DMS53 treated with DMSO at 0.1 percent for 48 hours (cell line): ENCODE measurements at regions not wholly inside any gene's neighbourhood (a gene's known extent, or its start where the extent isn't known, plus 50 kb on each side); places are given as distances from the start of the nearest gene placed in this dataset.
"Not testable (repeated sequence)": the region's sequence is repeated elsewhere in the genome, so short reads cannot be mapped to it uniquely, and the experiment has no call there.

ENCODE experiments used
- DNase-seq: peaks from one replicate; lab custom pipeline; 2025; ENCODE audit not compliant: unreplicated experiment; lab: John Stamatoyannopoulos, UW

- DNase-seq: no peak
Measured at GRCh38 chr1:91604632-91605031, 104.0 kb downstream of the CDC7 start.

- no peak for DNase-seq
Measured at GRCh38 chr1:91605566-91605965, 104.9 kb downstream of the CDC7 start.

DNA sequence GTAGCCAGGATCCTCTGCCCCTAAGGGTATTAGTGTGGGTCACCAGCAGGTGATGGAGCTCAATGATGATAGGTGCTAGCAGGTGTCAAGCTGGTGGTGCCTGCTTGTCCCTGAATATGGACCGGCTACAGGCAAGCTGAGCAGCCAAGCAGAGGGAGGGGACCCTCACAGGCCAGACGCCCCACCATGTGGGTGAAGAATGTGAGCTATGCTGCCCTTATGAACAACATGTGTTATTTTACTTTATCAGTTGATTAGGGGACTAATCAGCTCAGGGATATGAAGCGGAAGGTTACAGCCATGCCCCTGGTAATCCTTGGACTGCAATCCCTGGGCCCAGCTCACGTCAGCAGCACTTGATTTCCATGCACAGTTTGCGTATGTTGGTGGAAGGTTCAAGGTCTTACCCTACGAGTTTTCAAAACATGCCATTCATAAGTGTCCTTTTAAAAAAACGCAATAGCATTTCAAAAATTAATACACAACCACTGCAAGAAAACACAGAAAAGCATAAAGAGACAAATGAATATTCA lies 106.0 kb downstream of the CDC7 start:
- no peak for DNase-seq

DNA sequence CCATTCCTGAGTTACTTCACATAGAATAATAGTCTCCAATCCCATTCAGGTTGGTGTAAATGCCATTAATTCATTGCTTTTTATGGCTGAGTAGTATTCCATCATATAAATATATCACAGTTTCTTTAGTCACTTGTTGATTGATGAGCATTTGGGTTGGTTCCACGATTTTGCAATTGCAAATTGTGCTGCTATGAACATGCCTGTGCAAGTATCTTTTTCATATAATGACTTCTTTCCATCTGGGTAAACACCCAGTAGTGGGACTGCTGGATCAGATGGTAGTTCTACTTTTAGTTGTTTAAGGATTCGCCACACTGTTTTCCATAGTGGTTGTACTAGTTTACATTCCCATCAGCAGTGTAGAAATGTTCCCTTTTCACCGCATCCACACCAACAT lies 107.0 kb downstream of the CDC7 start:
- not testable (repeated sequence) for DNase-seq

DNA sequence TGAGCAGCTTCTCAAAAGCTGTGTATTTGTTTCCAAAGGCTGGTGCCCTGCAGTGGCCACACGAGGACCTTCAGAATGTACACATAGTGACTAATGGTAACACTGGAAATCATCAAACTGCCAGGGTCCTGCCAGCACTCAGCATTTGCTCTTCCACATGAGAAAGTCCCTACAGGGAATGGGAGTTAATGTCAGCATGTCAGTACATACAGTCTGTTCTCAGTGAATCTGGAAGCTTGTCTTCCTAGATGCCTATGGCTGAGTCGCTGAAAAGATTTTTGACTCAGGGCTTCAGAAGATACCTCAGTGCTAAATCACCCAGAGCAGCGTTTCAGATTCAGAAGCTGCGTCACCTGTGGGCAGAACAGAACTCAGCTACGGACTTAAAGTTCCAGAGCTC lies 108.2 kb downstream of the CDC7 start:
- no peak for DNase-seq

GRCh38 chr1:91609551-91609950 lies 108.9 kb downstream of the CDC7 start:
- DNase-seq: no peak

GRCh38 chr1:91610102-91610501 lies 109.5 kb downstream of the CDC7 start:
- DNase-seq: no peak

DNA sequence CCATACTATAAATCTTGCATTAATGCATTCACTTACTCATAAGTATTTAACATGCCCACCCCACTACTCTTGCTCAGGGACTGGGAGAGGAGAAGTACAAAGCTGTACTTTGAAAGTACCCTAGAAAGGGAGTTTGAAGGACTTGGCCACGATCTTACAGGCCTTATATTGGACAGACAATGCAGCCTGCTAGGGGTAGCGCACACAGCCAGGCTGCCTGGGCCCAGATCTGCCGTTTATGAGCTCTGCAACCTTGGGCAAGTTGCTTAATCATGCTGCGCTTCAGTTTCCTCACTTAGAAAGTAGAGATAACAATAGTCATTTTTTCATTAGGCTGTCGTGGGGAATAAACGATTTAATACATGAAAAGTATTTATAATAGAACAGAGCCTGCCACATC lies 110.1 kb downstream of the CDC7 start:
- no peak for DNase-seq

DNA sequence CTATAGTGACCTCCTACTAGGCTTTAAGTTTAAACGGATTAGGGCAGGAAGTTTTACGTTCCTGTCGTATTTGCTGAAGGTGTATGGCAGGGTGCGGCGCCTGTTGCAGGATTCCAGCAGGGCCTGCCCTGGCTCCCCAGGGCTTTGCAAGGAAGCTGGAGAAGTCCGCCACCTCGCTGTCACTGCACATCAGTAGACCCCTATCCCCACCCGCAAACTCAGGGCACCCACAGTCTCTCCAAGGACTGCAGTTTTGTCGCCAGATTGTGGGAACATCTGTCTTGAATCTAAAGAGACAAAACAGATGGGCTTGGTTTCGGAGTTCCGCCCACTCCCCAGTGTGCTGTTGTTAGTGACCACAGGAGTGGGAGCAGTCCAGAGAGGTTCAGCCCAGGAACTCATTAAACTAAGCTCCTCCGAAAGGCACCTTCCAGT lies 110.8 kb downstream of the CDC7 start:
- no peak for DNase-seq

DNA sequence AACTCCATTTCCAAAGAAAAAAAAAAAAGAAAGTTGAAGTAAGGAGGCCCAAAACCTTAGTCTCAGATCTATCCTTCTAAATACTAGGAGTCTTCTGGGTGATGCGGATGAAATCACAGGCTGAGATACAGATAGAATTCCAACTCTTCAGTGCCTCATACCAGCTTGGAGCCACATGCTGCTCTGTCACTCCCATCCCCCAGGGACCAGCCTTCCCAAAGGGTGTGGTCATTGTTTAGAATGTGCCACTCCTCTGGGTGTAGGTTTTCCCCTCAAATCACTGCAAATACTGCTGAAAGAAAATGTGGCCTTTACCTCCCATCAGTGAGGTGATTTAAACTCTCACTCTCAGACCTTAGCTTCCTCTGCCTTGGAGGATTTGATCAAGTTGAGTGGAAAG lies 112.9 kb downstream of the CDC7 start:
- DNase-seq: no peak

- DNase-seq: no peak
Measured at GRCh38 chr1:91616712-91617111, 116.1 kb downstream of the CDC7 start.

GRCh38 chr1:91617285-91617765 lies 116.7 kb downstream of the CDC7 start:
- peak; percentile 62 for DNase-seq

DNA sequence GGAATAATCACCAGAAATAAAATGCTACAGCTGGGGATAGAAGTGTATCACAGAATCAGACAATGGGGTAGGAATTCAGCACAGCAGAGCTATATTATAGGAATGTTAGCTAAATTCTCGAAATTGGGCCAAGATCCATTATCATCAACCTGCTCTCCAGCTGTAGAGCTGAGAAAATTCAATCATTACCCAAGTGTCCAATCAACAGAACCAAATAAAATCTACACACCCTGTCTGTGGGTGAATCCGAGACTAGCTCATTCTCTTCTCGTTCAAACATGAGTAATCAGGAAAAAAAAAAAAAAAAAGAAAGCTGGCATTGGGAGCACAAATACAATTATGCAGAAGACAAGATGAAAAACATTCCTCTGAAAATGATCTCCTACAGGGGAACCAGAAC lies 119.2 kb downstream of the CDC7 start:
- no peak for DNase-seq

DNA sequence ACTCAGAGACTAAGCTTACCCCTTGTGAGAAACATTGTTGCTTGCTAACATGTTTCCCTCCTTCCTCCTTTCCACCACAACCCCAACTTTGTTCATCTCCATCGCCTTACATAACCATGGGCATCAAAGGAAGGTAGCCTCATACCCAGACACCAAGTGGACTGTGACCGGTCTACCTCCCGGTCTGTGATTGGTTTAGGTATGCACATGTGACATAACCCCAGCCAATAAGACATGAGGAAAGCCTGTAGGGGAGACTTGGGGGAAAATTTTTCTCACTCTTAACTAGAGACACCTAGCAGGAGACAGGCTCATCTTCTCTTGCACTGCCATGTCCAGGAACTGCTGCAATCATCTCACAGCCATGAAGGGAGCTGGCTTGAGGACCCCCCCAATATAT lies 120.7 kb downstream of the CDC7 start:
- DNase-seq: no peak

DNA sequence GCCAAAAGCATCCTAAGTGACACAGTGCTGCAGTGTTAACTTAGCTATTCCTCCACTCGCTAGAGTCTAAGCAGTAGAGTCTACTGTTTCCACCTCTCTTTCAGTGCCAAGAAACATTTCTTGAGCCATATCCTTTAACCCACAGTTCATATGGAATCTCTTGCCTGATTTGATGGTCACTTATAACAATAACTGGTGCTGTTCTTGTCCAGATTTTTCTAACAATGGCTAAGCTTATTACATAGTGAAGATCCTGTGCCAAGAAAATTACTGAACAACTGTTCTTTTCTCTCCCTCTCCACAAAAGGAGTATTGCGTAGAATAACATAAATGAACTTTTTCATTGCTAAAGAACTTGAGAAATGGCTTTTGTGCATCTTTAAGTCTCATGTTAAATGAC lies 121.3 kb downstream of the CDC7 start:
- no peak for DNase-seq

DNA sequence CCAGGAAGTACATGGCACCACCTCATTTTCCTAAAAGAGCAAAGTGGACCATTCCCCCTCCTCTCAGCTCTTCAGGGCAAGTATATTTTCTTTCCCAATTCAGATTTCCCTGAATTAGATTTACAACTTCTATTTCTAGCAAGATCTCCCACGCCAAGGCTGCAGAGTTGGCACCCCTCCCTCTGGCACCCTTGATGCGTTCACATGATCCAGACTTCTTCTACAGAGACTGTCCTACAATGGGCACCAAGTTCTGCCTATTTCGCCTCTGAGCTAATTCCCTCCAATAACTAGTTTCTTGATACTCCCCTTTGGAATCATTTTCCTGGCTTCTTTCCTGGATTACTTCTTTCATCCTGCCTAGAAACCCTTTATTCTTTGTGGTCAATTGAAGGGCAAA lies 122.0 kb downstream of the CDC7 start:
- DNase-seq: no peak

GRCh38 chr1:91623020-91623419 lies 122.4 kb downstream of the CDC7 start:
- DNase-seq: no peak

DNA sequence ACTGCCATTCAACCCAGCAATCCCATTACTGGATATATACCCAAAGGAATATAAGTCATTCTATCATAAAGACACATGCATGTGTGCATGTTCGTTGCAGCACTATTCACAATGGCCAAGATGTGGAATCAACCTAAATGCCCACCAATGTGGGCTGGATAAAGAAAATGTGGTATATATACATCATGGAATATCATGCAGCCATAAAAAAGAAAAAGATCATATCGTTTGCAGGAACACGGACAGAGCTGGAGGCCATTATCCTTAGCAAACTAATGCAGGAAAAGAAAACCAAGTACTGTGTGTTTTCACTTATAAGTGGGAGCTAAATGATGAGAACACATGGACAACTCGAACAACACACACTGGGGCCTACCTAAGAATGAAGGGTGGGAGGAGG lies 123.7 kb downstream of the CDC7 start:
- no peak for DNase-seq
